Cardiac fibroblast (primary cell): ENCODE measurements at regions not wholly inside any gene's neighbourhood (a gene's known extent, or its start where the extent isn't known, plus 50 kb on each side); places are given as distances from the start of the nearest gene placed in this dataset.

Source experiments
- DNase-seq, 2 donors: peaks; one replicate each; pipeline versions ENCODE4 v3.0.0 to v3.0.0-alpha.2; 2010; ENCODE audit warnings: low read depth in 2 of 2
- H3K4me3 ChIP-seq, 2 donors: replicated peaks in 1 of 2; 1 replicate in 1 of 2; 2 replicates in 1 of 2; pipeline ENCODE4 v1.5.1; 2011; ENCODE audit warnings: low read depth in 2 of 2, low read length in 2 of 2, mild to moderate bottlenecking in 2 of 2, moderate library complexity in 1 of 2
- TF ChIP-seq, protein P1 (sequence below): IDR thresholded peaks from one replicate; pipeline ENCODE4 v1.5.1; 2011; ENCODE audit warnings: low read depth, mild to moderate bottlenecking, low read length, inconsistent platforms

DNA sequence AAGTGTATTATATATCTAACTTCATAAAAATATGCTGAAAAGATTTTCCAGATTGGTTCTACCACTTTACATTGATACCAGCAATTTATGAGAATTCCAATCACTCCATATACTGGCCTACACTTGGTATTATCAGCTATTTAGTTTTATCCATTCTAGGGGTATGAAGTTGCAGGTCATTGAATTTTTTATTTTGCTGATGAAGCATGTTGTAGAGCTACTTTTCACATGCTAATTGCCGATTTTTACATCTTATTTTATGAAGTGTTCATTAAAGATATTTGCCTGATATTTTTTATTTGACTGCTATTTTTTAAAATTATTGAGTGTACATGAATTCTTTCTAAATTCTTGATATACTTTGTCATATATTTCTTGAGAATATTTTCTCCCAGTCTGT, 542.1 kb downstream of the ADCYAP1 start:
- DNase-seq, result no peak
- no peak overlapping the region for H3K4me3 ChIP-seq
- TF ChIP-seq, protein P1, sequence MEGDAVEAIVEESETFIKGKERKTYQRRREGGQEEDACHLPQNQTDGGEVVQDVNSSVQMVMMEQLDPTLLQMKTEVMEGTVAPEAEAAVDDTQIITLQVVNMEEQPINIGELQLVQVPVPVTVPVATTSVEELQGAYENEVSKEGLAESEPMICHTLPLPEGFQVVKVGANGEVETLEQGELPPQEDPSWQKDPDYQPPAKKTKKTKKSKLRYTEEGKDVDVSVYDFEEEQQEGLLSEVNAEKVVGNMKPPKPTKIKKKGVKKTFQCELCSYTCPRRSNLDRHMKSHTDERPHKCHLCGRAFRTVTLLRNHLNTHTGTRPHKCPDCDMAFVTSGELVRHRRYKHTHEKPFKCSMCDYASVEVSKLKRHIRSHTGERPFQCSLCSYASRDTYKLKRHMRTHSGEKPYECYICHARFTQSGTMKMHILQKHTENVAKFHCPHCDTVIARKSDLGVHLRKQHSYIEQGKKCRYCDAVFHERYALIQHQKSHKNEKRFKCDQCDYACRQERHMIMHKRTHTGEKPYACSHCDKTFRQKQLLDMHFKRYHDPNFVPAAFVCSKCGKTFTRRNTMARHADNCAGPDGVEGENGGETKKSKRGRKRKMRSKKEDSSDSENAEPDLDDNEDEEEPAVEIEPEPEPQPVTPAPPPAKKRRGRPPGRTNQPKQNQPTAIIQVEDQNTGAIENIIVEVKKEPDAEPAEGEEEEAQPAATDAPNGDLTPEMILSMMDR, result no peak

DNA sequence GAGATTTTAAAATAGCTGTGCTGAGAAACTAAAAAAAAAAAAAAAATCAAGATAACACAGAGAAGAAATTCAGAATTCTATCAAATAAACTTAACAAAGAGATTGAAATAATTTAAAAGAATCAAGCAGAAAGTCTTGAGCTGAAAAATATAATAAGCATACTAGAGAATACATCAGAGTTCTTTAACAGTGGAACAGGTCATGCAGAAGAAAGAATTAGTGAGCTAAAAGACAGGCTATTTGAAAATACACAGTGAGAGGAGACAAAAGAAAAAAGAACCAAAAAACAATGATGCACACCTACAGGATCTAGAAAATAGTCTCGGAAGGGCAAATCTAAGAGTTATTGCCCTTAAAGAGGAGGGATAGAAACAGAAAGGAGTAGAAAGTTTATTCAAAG, 548.1 kb downstream of the ADCYAP1 start:
- TF ChIP-seq, protein P1, result no peak
- no peak for DNase-seq
- H3K4me3 ChIP-seq, result no peak overlapping the region

DNA sequence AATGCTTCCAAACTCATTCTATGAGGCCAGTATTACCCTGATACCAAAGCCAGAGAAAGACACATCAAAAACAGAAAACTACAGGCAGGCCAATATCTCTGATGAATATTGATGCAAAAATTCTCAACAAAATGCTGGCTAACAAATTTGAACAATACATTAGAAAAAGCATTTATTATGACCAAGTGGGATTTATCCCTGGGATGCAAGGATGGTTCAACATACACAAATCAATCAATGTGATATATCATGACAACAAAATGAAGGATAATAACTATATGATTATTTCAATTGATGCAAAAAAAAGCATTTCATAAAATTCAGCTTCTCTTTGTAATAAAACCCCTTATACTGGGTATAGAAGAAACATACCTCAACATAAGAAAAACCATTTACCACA, 550.9 kb downstream of the ADCYAP1 start:
- DNase-seq, result no peak
- TF ChIP-seq, protein P1, result no peak
- no peak overlapping the region for H3K4me3 ChIP-seq

DNA sequence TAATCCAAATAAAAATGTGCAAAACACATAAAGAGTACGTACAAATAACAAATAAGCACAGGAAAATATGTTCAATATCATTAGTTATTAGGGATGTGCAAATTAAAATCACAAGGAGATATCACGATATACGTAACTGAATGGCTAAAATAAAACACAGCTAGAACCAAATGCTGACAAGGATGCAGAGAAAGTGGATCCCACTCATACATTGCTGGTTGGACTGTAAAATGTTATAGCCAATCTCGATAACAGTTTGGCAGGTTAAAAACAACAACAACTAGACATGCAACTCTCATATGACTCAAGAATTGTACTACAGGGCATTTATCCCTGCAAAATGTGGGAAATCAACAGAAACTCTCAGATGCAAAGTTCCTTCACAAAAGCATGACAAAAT, 553.9 kb downstream of the ADCYAP1 start:
- H3K4me3 ChIP-seq, result no peak overlapping the region
- no peak for DNase-seq
- TF ChIP-seq, protein P1, result no peak

DNA sequence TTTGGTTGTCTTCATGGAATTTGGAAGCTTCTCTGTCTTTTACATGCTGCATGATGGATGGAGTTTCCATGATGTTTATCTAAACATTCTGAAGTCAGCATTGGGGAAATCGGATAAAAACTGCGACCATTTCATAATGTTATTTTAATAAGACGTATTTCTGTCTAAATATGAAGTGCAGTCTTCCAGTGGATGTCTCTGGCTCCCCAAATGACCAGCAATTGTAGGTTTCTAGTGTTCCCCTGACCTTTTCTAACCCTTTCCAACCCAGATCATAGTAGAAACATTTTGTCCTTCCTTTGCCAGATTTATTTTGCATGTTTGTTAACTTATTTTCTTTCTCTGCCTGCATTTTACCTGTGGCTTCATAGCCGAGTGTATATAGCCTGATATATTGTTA, 559.3 kb downstream of the ADCYAP1 start:
- no peak overlapping the region for H3K4me3 ChIP-seq
- no peak for DNase-seq
- TF ChIP-seq, protein P1, result no peak

DNA sequence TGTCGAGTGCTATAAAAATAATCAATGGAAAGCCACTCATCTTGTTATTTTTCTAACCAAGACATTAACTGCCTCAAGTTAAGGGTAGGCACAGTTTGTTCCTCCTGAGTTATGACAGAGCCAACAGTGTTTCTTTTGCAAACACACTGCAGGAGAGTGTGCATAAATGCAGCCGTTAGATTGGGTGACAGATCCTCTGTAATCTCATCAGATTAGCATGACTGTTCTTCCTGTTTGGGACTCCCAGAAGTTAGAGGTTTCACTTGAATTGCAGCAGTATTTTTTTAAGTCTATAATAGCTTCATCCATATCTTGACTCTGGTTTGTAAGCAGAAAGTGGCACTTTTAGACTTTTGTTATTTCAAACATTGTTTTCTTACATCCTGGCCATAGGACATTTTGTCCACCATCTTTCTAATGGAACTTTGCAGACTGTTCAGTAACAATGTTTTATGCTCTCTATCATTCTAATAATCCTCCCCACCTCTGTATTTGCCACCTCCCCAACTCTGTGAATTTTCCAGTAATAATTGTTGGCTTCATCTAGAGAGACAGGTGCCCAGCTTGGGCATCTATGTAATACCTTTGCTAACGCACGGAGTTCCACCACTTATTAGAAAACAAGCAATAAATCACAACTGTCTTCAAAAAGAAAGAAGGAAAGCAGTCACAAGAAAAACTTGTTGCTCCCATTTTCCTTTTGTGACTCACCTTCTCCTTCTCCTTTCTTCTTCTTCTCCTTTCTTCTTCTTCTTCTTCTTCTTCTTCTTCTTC, 560.0 kb downstream of the ADCYAP1 start:
- TF ChIP-seq, protein P1, result no peak
- H3K4me3 ChIP-seq, result no peak overlapping the region
- no peak for DNase-seq

DNA sequence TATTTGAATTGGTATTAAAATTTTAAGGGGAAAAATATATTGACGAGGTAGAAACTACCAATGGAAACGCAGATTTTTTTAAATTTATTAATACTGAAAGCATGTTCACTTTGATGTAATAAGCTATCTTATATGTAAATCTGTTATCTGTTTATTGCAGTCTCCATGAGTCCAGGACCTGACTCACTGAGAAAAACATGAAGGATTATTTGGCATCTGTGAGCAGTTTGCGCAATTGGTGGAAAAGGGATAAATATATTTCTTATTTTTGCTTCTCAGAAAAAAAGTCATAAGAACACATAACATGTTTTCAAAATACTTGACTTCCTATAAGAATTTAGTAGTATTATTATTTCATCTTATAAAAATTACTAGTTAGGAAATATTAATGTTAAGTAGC, 561.4 kb downstream of the ADCYAP1 start:
- H3K4me3 ChIP-seq, result no peak overlapping the region
- no peak for DNase-seq
- TF ChIP-seq, protein P1, result no peak
